ENCODE measurements at regions not wholly inside any gene's neighbourhood (a gene's known extent, or its start where the extent isn't known, plus 50 kb on each side); places are given as distances from the start of the nearest gene placed in this dataset.

DNA sequence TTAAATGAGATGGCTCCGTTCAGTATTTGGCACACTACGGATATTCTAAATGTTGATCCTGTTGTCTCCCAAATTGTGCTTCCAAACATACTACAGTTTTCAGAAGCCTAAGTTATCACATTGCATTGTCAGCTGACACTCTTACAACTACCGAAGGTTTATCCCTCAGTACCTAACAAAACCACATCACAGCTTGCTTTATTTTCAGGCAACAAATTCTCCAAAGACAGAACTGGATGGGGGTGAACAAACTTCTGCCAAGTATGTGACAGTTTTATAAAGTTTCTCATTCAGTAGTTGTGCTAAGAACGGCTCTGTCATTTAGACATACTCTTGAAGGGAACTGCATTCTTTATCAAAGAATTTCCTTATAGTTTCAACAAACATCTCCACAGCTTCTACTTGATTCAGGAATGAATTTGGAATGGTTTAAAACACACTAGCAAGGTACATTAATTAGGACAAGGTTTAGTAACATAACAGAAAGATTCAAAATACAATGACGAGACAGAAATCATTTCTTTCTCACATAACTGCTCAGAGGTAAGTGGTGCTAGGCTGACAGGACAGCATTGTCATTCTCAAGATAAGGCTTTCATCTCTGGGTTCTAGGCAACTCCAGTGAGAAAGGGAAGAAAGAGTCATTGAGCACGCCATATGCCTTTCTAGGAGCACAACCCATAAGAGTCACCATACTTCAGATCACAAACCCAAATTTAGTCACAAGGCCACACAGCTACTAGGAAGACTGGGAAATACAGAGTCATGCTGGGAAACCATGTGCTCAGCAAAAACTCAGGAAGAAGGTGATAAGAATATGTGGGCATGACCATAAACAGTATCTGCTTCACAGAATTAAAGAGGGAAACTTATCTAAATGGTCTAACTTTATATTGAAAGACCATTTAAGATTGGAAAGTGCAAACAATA, 100.7 kb downstream of the DUSP6 start:
- no peak overlapping the region for H3K4me3 ChIP-seq (ENCODE audit: severe bottlenecking)
- no peak for DNase-seq (ENCODE audit: low spot score)
- peaks cover 19% of the 10 kb centered on the region for H3K4me1 ChIP-seq (ENCODE audit: insufficient read depth, poor library complexity, severe bottlenecking)
- no peaks in the 10 kb centered on the region for H3K9me3 ChIP-seq (ENCODE audit: severe bottlenecking)
- no peaks in the 10 kb centered on the region for H3K36me3 ChIP-seq (ENCODE audit: low read depth)
- H3K27me3 ChIP-seq (ENCODE audit: insufficient read depth, poor library complexity, severe bottlenecking), result no peaks in the 10 kb centered on the region
- H3K27ac ChIP-seq (ENCODE audit: poor library complexity, severe bottlenecking), result no peak overlapping the region
- TF ChIP-seq, protein P1, sequence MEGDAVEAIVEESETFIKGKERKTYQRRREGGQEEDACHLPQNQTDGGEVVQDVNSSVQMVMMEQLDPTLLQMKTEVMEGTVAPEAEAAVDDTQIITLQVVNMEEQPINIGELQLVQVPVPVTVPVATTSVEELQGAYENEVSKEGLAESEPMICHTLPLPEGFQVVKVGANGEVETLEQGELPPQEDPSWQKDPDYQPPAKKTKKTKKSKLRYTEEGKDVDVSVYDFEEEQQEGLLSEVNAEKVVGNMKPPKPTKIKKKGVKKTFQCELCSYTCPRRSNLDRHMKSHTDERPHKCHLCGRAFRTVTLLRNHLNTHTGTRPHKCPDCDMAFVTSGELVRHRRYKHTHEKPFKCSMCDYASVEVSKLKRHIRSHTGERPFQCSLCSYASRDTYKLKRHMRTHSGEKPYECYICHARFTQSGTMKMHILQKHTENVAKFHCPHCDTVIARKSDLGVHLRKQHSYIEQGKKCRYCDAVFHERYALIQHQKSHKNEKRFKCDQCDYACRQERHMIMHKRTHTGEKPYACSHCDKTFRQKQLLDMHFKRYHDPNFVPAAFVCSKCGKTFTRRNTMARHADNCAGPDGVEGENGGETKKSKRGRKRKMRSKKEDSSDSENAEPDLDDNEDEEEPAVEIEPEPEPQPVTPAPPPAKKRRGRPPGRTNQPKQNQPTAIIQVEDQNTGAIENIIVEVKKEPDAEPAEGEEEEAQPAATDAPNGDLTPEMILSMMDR (IDR thresholded peaks at IDR 0.05; ENCODE audit: poor library complexity, severe bottlenecking), result no peak
- ATAC-seq (ENCODE audit: low read depth), result no peak

GRCh38 chr12:89250636-89251035, 101.7 kb downstream of the DUSP6 start:
- no peaks in the 10 kb centered on the region for H3K36me3 ChIP-seq (ENCODE audit: low read depth)
- no peak overlapping the region for H3K4me3 ChIP-seq (ENCODE audit: severe bottlenecking)
- no peak overlapping the region for H3K27ac ChIP-seq (ENCODE audit: poor library complexity, severe bottlenecking)
- TF ChIP-seq, protein P1 (IDR thresholded peaks at IDR 0.05; ENCODE audit: poor library complexity, severe bottlenecking), result no peak
- H3K27me3 ChIP-seq (ENCODE audit: insufficient read depth, poor library complexity, severe bottlenecking), result no peaks in the 10 kb centered on the region
- H3K9me3 ChIP-seq (ENCODE audit: severe bottlenecking), result no peaks in the 10 kb centered on the region
- H3K4me1 ChIP-seq (ENCODE audit: insufficient read depth, poor library complexity, severe bottlenecking), result peaks cover 22% of the 10 kb centered on the region
- ATAC-seq (ENCODE audit: low read depth) (no peak), DNase-seq (ENCODE audit: low spot score) (no peak)

DNA sequence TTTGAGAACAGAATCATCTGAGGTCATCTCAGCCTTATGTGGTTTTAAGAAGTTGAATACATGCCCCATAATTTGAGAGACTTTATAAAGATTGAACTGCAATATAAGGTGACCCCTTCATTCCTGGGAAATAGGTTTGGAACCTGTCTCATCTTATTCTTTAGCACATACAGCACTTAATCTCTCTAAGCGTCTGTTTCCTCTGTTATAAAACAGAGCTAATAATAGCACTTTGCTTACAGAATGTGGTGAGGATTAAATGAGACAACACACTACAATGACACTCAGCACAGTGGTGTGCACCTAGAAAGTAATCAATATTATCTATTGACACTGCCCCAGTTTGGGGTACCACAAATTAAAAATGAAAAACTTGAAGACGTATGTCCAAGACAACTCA, 102.1 kb downstream of the DUSP6 start:
- DNase-seq (ENCODE audit: low spot score) (no peak), ATAC-seq (ENCODE audit: low read depth) (no peak)
- Histone ChIP-seq H3K27ac (ENCODE audit: poor library complexity, severe bottlenecking) (no peak overlapping the region), H3K4me1 (ENCODE audit: insufficient read depth, poor library complexity, severe bottlenecking) (peaks cover 25% of the 10 kb centered on the region), H3K36me3 (ENCODE audit: low read depth) (no peaks in the 10 kb centered on the region), H3K9me3 (ENCODE audit: severe bottlenecking) (no peaks in the 10 kb centered on the region), H3K4me3 (ENCODE audit: severe bottlenecking) (no peak overlapping the region), H3K27me3 (ENCODE audit: insufficient read depth, poor library complexity, severe bottlenecking) (no peaks in the 10 kb centered on the region)
- TF ChIP-seq, protein P1 (IDR thresholded peaks at IDR 0.05; ENCODE audit: poor library complexity, severe bottlenecking), result no peak

- no peak overlapping the region for H3K4me3 ChIP-seq (ENCODE audit: severe bottlenecking)
- TF ChIP-seq, protein P1 (IDR thresholded peaks at IDR 0.05; ENCODE audit: poor library complexity, severe bottlenecking), result no peak
- ATAC-seq (ENCODE audit: low read depth), result 0 out of 3 replicates have a peak, but pooled peaks have one; percentile 21
- DNase-seq (ENCODE audit: low spot score), result no peak
- H3K27ac ChIP-seq (ENCODE audit: poor library complexity, severe bottlenecking), result no peak overlapping the region
- H3K9me3 ChIP-seq (ENCODE audit: severe bottlenecking), result no peaks in the 10 kb centered on the region
- no peaks in the 10 kb centered on the region for H3K36me3 ChIP-seq (ENCODE audit: low read depth)
- H3K4me1 ChIP-seq (ENCODE audit: insufficient read depth, poor library complexity, severe bottlenecking), result peaks cover 28% of the 10 kb centered on the region
- H3K27me3 ChIP-seq (ENCODE audit: insufficient read depth, poor library complexity, severe bottlenecking), result no peaks in the 10 kb centered on the region
Measured at GRCh38 chr12:89247967-89248366, 104.3 kb downstream of the DUSP6 start.

DNA sequence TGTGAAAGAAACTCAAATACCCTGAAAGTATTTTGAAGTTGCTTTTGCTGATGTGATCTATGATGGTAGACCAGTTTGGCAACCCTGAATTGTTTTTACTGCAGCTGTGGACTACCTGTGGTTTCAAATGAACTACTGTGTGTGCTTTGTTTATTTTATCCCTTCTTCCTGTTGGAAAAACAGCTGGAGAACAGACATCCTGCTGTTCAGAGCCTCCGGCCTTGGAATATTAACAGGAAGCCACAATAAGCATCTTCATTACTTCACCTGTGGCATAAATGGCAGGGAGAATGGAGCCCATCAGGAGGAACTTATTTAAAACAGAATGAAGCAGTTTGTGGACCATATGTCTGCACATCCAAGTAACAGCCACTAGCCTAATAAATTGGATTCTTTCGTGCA, 104.8 kb downstream of the DUSP6 start:
- Histone ChIP-seq H3K4me3 (ENCODE audit: severe bottlenecking) (no peak overlapping the region), H3K36me3 (ENCODE audit: low read depth) (no peaks in the 10 kb centered on the region), H3K27me3 (ENCODE audit: insufficient read depth, poor library complexity, severe bottlenecking) (no peaks in the 10 kb centered on the region), H3K9me3 (ENCODE audit: severe bottlenecking) (no peaks in the 10 kb centered on the region), H3K4me1 (ENCODE audit: insufficient read depth, poor library complexity, severe bottlenecking) (peaks cover 28% of the 10 kb centered on the region), H3K27ac (ENCODE audit: poor library complexity, severe bottlenecking) (no peak overlapping the region)
- no peak for ATAC-seq (ENCODE audit: low read depth)
- DNase-seq (ENCODE audit: low spot score), result no peak
- TF ChIP-seq, protein P1 (IDR thresholded peaks at IDR 0.05; ENCODE audit: poor library complexity, severe bottlenecking), result no peak
